HFF-Myc (cell line): ENCODE measurements at regions not wholly inside any gene's neighbourhood (a gene's known extent, or its start where the extent isn't known, plus 50 kb on each side); places are given as distances from the start of the nearest gene placed in this dataset.

Experiments
- DNase-seq: peaks from one replicate; pipeline ENCODE4 v3.0.0-alpha.2; 2011; ENCODE audit warnings: low read depth; ENCODE audit errors: extremely low read depth
- H3K4me3 ChIP-seq: replicated peaks from 2 replicates; pipeline ENCODE4 v1.5.1; 2011; ENCODE audit warnings: low read depth, mild to moderate bottlenecking, control low read depth, low read length
- CTCF ChIP-seq: IDR thresholded peaks from 2 replicates; pipeline ENCODE4 v1.5.1; 2012; ENCODE audit warnings: mild to moderate bottlenecking, low read depth, low read length, control low read depth; ENCODE audit errors: missing control alignments

GRCh38 chr1:36693161-36693525 lies 210.4 kb upstream of the CSF3R start:
- no peak for DNase-seq
- H3K4me3 ChIP-seq = no peak overlapping the region
- TF ChIP-seq CTCF = no peak

DNA sequence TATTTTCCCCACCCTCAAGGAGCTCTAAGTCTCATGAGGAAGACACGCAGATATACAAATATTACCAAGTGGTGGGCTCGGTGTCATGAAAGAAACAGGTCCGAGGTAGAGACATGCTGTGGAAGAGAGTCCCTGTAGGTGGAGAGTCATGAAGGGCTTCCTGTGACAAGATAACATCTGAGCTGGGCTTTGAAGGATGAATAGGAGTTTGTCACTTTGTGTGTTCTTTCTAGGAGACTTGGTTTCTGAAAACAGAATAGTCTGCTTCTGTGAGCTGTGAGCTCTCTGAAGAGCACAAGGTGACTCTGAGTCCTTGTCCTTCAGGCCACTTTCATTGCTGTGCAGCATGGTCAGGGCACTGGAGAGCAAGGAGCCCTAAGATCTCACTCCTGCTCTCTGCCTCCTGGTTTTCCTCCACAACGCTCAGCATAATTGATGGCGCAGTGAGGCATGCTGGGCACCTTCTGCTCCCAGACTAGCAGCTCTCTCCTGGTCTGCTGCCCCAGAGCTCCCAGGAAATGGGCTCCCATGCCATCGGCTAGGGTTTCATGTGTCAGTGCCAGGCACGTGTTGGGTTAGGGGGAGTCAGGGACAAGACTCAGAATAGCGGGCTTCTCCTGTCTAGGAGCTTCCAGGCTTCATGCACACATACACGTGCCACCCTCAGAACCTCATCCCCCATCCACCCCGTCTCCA lies 209.9 kb upstream of the CSF3R start:
- no peak for DNase-seq
- TF ChIP-seq CTCF = no peak
- no peak overlapping the region for H3K4me3 ChIP-seq

DNA sequence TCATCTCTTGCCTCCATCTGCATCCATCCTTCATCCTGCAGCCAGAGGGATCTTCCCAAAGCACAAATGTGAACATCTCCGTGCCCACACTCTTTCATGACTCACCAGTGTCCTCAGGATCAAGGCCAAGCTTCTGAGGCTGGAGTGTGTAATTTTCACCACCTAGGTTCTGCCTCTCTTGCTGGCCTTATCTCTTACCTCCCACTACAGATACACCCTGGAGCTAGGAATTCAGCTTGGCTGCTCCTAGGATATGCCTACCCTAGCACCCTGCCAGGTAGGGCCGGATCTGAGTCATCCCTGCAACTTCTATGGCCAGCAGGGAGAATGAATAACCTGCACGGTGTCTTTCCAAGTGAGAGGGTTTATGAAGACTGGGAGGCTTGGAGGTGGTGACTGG lies 208.7 kb upstream of the CSF3R start:
- TF ChIP-seq CTCF = no peak
- no peak for DNase-seq
- H3K4me3 ChIP-seq = no peak overlapping the region

- H3K4me3 ChIP-seq = no peak overlapping the region
- no peak for DNase-seq
- no peak for TF ChIP-seq CTCF
Observed at GRCh38 chr1:36689992-36690391, 207.3 kb upstream of the CSF3R start.

- no peak for TF ChIP-seq CTCF
- H3K4me3 ChIP-seq = no peak overlapping the region
- DNase-seq = no peak
Observed at GRCh38 chr1:36687312-36687711, 204.6 kb upstream of the CSF3R start.

DNA sequence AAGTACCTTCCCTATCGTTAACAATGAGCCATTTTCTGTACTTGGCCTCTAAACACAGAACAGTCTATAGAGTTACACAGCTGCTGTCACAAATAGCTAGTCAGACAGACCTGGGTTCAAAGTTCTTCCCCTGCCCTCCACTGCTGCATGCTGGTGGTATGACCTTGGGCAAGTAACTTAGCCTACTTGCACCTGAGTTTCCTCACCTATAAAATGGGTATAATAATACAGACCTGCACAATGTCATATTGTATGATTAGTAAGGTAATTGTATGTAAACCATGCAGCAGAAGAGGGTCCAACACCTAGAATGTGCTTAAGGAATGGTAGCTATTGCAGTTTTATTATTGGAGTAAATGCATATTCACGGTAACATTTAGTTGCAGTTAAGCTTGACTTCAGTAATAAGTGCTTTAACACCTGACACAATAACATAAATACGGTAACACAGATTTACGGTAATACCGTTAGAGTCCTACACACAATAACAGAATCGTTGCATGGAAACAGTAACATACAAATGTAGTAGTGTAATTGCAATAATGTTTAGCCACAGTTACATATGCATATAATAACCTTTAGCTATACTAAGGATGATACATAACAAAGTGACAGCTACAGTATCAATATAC lies 193.3 kb upstream of the CSF3R start:
- no peak for TF ChIP-seq CTCF
- no peak overlapping the region for H3K4me3 ChIP-seq
- no peak for DNase-seq

DNA sequence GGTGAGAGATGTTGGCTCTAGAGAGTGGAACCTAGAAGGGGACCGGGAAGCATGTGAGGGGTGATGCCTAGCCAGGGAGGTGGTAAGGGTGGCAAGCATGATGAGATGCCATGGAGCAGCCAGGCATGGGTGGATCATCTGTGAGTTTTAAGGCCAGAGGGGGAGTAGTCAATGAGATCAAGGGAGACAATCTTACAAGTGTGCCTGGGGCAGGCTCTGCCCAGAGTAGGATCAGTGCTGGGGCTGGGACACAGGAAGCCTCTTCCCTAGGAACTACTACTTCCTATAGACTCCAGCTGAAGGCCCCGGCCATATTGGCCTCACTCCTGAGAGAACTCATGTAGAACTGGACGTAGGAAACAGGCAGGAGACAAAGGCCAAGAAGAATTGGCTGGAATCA lies 192.4 kb upstream of the CSF3R start:
- H3K4me3 ChIP-seq = no peak overlapping the region
- TF ChIP-seq CTCF = no peak

More for the DNA sequence above, 192.4 kb upstream of the CSF3R start:
- DNase-seq = no peak
